Activated B cell treated with CpG ODN at 0.5 μM for 24 hours (primary cell): ENCODE measurements at regions not wholly inside any gene's neighbourhood (a gene's known extent, or its start where the extent isn't known, plus 50 kb on each side); places are given as distances from the start of the nearest gene placed in this dataset.
"Not testable (repeated sequence)": the region's sequence is repeated elsewhere in the genome, so short reads cannot be mapped to it uniquely, and the experiment has no call there.

Experiments used
- ATAC-seq: fragments of 200-7000 bp; cut with Tn5 transposase; one replicate; pipeline ENCODE4 v1.10.0; 2021; ENCODE audit warnings: low read depth, mild to moderate bottlenecking, moderate library complexity
- CTCF ChIA-PET: fragments of 350-600 bp; sonication (Branson Sonifier 250); formaldehyde crosslinking; loops from one replicate; lab custom pipeline; 2021; ENCODE audit warnings: antibody characterized with exemption; lab: Charles Lee
- POLR2A ChIA-PET: fragments of 350-600 bp; sonication (Branson Sonifier 250); formaldehyde crosslinking; loops from one replicate; lab custom pipeline; 2021; ENCODE audit warnings: antibody characterized with exemption; lab: Charles Lee
- DNase-seq: peaks from one replicate; pipeline ENCODE4 v3.0.0; 2022
- H3K27ac Mint-ChIP-seq: one replicate; pipeline ENCODE4 v1.8.0; 2020; ENCODE audit warnings: mixed read lengths
- H3K27me3 Mint-ChIP-seq: one replicate; pipeline ENCODE4 v1.8.0; 2021; ENCODE audit warnings: mixed read lengths
- H3K36me3 Mint-ChIP-seq: one replicate; pipeline ENCODE4 v1.8.0; 2021; ENCODE audit warnings: low read depth, mixed read lengths
- H3K4me1 Mint-ChIP-seq: one replicate; pipeline ENCODE4 v1.8.0; 2021; ENCODE audit warnings: mixed read lengths
- H3K4me3 Mint-ChIP-seq: one replicate; pipeline ENCODE4 v1.8.0; 2020; ENCODE audit warnings: mild to moderate bottlenecking, mixed read lengths
- H3K9me3 Mint-ChIP-seq: one replicate; pipeline ENCODE4 v1.8.0; 2020; ENCODE audit warnings: mixed read lengths
- intact Hi-C: fragments of 100-400 bp; cut with micrococcal nuclease; formaldehyde crosslinking; loops from one replicate; pipeline ENCODE4 v1.15.1; 2024
- TF ChIP-seq, protein P1 (sequence below): fragments of 200-600 bp; IDR thresholded peaks from one replicate; pipeline ENCODE4 v1.8.0; 2022; ENCODE audit warnings: antibody characterized with exemption, mild to moderate bottlenecking

DNA sequence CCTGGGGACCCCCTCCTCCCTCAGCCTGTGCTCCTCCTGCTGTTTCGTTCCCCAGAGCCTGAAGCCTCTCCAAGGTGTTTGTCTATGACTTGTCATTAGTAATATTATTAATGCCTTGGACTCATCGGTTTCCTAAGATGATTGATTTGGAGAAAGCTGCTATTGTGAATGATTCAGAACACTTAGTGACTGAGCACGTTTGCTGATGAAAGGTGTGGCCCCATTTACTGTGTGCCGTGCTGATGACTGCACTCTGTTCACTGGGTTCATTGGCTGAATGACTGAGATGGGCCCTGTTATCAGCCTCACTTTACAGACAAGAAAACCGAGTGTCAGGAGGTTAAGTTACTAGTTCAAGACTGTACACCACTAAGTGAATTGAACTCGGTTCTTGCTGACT lies 111.4 kb downstream of the SPP2 start:
- Mint-ChIP-seq H3K4me1 (peaks cover 51% of the 10 kb centered on the region), H3K27ac (no peak overlapping the region), H3K27me3 (peaks cover 13% of the 10 kb centered on the region), H3K9me3 (no peaks in the 10 kb centered on the region), H3K36me3 (no peaks in the 10 kb centered on the region), H3K4me3 (no peak overlapping the region)
- CTCF ChIA-PET: interaction anchor here (1.0 kb wide), 1 partner anchor 26 kb away, joined by 3 read pairs; no protein-coding TSS in a partner anchor
- POLR2A ChIA-PET: no interaction called here
- intact Hi-C loops: loop anchor here (5.0 kb wide), 1 partner anchor 320 kb away; no protein-coding TSS in a partner anchor
- TF ChIP-seq, protein P1, sequence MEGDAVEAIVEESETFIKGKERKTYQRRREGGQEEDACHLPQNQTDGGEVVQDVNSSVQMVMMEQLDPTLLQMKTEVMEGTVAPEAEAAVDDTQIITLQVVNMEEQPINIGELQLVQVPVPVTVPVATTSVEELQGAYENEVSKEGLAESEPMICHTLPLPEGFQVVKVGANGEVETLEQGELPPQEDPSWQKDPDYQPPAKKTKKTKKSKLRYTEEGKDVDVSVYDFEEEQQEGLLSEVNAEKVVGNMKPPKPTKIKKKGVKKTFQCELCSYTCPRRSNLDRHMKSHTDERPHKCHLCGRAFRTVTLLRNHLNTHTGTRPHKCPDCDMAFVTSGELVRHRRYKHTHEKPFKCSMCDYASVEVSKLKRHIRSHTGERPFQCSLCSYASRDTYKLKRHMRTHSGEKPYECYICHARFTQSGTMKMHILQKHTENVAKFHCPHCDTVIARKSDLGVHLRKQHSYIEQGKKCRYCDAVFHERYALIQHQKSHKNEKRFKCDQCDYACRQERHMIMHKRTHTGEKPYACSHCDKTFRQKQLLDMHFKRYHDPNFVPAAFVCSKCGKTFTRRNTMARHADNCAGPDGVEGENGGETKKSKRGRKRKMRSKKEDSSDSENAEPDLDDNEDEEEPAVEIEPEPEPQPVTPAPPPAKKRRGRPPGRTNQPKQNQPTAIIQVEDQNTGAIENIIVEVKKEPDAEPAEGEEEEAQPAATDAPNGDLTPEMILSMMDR: no peak
- DNase-seq (no peak), ATAC-seq (no peak)

DNA sequence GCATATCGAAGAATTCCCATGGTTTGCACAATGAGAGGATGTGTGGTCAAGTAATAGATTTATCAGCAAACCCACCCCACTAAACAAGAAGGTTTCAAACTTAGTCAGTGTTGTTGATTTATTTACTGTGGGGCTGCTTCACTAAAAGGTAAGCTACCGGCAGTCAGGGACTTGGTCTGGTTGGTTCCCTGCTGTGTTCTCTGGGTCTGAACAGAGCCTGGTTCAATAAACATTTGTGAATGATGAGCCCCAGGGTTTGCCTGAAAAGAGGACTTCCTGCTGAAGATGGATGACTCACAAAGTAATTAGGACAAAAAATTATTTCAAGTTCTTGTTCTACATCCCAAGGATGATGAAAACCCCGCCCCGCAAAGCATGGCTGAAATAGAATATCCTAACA lies 108.3 kb downstream of the SPP2 start:
- H3K9me3 Mint-ChIP-seq: no peaks in the 10 kb centered on the region
- no peaks in the 10 kb centered on the region for H3K36me3 Mint-ChIP-seq
- peaks cover 22% of the 10 kb centered on the region for H3K27me3 Mint-ChIP-seq
- peaks cover 20% of the 10 kb centered on the region for H3K4me1 Mint-ChIP-seq
- H3K27ac Mint-ChIP-seq: no peak overlapping the region
- ATAC-seq (no peak), DNase-seq (no peak)
- CTCF ChIA-PET: no interaction called here
- TF ChIP-seq, protein P1: no peak
- POLR2A ChIA-PET: no interaction called here
- intact Hi-C loops: no loop called here
- H3K4me3 Mint-ChIP-seq: no peak overlapping the region

DNA sequence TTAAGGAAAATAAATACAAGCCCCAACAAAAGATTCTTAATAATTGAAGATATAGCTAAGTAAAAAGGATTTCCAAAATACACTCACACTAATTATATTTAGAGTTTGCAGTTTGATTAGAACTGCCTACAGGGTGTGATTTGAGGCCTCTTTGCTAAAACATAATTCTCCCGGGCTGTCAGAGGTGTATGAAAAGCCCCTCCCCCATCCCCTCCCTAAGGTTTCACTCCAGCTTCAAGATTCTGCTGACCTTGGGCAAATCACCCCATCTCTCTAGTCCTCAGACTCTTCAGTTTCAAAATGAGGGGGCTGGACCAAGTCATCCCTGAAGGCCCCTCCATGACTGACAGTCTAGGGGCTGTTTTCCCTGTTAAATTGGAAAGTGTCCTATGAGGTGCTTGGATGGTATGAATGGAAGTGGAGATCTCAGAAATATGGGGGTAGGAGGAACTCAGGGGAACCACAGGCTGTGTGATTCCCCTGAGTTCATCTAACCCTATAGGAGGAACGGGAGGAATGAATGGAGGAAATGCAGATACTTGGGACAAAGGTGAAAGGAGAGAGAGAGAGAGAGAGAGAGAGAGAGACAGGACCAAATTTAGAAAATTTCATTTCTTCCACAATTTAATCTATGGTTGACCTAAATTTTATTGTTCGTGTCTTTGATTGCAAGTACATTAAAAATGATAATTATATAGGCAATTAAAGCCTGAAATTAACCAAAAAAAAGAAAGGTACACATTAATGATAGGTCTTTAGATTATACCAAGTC lies 107.5 kb downstream of the SPP2 start:
- Mint-ChIP-seq H3K27me3 (peaks cover 24% of the 10 kb centered on the region), H3K4me1 (peaks cover 12% of the 10 kb centered on the region), H3K9me3 (no peaks in the 10 kb centered on the region), H3K27ac (no peak overlapping the region), H3K36me3 (no peaks in the 10 kb centered on the region), H3K4me3 (no peak overlapping the region)
- ATAC-seq: no peak
- ChIA-PET POLR2A (interaction anchor here (0.7 kb wide), 1 partner anchor 1484 kb away, joined by 3 read pairs; no protein-coding TSS in a partner anchor), CTCF (no interaction called here)
- TF ChIP-seq, protein P1: no peak
- DNase-seq: no peak
- intact Hi-C loops: no loop called here

DNA sequence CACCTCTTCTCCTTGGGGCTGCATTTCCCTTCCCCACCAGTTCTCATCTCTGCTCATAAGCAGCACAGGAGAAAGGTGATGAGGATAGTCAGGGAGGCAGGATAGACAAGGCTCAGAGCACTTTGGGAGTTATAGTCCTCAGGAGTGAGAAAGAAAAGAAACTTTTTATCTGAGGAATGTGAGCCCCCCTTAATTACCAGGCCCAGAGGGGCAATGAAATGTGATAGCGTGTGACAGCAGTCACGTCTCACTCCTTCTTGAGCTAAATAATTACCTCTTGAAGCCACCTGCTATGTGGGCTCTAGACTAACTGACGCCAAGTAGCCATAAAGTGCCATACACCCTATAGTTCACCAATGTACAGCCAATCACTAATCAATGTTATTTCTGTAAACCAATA lies 105.8 kb downstream of the SPP2 start:
- Mint-ChIP-seq H3K36me3 (no peaks in the 10 kb centered on the region), H3K4me1 (peaks cover 5% of the 10 kb centered on the region), H3K4me3 (no peak overlapping the region), H3K27ac (no peak overlapping the region), H3K27me3 (peaks cover 24% of the 10 kb centered on the region), H3K9me3 (no peaks in the 10 kb centered on the region)
- intact Hi-C loops: no loop called here
- ATAC-seq (no peak), DNase-seq (no peak)
- TF ChIP-seq, protein P1: no peak
- ChIA-PET POLR2A (no interaction called here), CTCF (no interaction called here)

DNA sequence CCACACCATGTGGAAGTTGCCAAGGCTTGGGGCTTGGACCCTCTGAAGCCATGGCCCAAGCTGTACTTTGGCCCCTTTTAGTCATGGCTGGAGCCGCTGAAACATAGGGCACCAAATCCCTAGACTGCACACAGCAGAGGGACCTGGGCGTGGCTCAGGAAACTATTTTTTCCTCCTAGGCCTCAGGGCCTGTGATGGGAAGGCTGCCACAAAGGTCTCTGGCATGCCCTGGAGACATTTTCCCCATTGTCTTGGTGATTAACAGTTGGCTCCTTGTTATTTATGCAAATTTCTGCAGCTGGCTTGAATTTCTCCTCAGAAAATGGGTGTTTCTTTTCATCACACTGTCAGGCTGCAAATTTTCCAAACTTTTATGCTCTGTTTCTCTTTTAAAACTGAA lies 102.3 kb downstream of the SPP2 start:
- ATAC-seq, H3K27ac Mint-ChIP-seq, DNase-seq, H3K4me1 Mint-ChIP-seq, CTCF ChIA-PET, H3K36me3 Mint-ChIP-seq, POLR2A ChIA-PET, H3K9me3 Mint-ChIP-seq, intact Hi-C loops, H3K4me3 Mint-ChIP-seq: not testable (repeated sequence)
- H3K27me3 Mint-ChIP-seq: peaks cover 13% of the 10 kb centered on the region
